ENCODE measurements at regions not wholly inside any gene's neighbourhood (a gene's known extent, or its start where the extent isn't known, plus 50 kb on each side); places are given as distances from the start of the nearest gene placed in this dataset.

GRCh38 chr7:17043012-17043877, 161.5 kb upstream of the AGR3 start:
- TF ChIP-seq CTCF (IDR thresholded peaks at IDR 0.05; ENCODE audit: insufficient read depth, low read depth, low read length) (no peak), EZH2 (IDR thresholded peaks at IDR 0.05; ENCODE audit: insufficient read depth, low read length) (no peak)
- DNase-seq (ENCODE audit: low read depth) (peak; percentile 40), FAIRE-seq (peak; percentile 52)
- Histone ChIP-seq H2AFZ (ENCODE audit: low read depth, low read length) (no peak overlapping the region), H3K4me1 (ENCODE audit: insufficient read depth, low read length) (peaks cover 15% of the 10 kb centered on the region), H3K4me2 (ENCODE audit: low read length) (peak overlapping the region; percentile 10), H3K27me3 (ENCODE audit: insufficient read depth, low read length) (no peaks in the 10 kb centered on the region), H3K36me3 (ENCODE audit: insufficient read depth, low read length) (no peaks in the 10 kb centered on the region), H3K9me3 (ENCODE audit: insufficient read depth, low read depth, low read length) (no peaks in the 10 kb centered on the region), H3K4me3 (ENCODE audit: insufficient read depth, low read depth, low read length) (no peak overlapping the region), H3K27ac (ENCODE audit: low read depth, low read length) (peak overlapping the region; percentile 2), H4K20me1 (ENCODE audit: insufficient read depth, low read length) (no peaks in the 10 kb centered on the region), H3K79me2 (ENCODE audit: insufficient read depth, low read length) (no peaks in the 10 kb centered on the region), H3K9ac (ENCODE audit: low read length) (no peak overlapping the region)
- no peak overlapping the region for H3K27ac Mint-ChIP-seq (ENCODE audit: unreplicated experiment)
- peaks cover 3% of the 10 kb centered on the region for H3K9me3 Mint-ChIP-seq (ENCODE audit: unreplicated experiment)
- H3K4me1 Mint-ChIP-seq (ENCODE audit: low read depth, unreplicated experiment): peaks cover 10% of the 10 kb centered on the region
- H3K36me3 Mint-ChIP-seq (ENCODE audit: low read depth, unreplicated experiment): peaks cover 2% of the 10 kb centered on the region
- no peaks in the 10 kb centered on the region for H3K27me3 Mint-ChIP-seq (ENCODE audit: low read depth, unreplicated experiment)
- no peak overlapping the region for H3K4me3 Mint-ChIP-seq (ENCODE audit: unreplicated experiment)

DNA sequence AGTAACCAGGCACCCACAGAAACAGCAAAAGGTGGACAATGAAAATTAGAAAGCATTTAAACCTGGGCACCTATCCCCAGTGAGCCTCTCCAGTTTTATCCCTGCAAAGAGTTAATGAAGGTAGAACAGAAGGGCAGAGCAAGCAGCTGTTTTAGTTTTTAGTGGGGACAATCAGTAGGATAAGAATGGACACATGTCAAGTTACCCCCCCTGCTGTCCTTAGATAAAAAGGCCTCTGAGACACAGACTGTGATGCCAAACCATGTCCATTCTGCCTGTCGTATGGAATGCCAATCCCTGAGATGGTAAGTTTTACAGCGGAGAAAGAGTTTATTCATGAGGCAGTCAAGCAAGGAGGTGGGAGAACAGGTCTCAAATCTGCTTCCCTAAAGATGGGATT, 162.6 kb upstream of the AGR3 start:
- no peak for FAIRE-seq

More for the DNA sequence above, 162.6 kb upstream of the AGR3 start:
- no peaks in the 10 kb centered on the region for H3K27me3 ChIP-seq (ENCODE audit: insufficient read depth, low read length)
- no peak overlapping the region for H3K9ac ChIP-seq (ENCODE audit: low read length)
- H2AFZ ChIP-seq (ENCODE audit: low read depth, low read length): no peak overlapping the region
- Mint-ChIP-seq H3K9me3 (ENCODE audit: unreplicated experiment) (peaks cover 3% of the 10 kb centered on the region), H3K27ac (ENCODE audit: unreplicated experiment) (no peak overlapping the region), H3K4me1 (ENCODE audit: low read depth, unreplicated experiment) (peaks cover 8% of the 10 kb centered on the region), H3K27me3 (ENCODE audit: low read depth, unreplicated experiment) (no peaks in the 10 kb centered on the region), H3K4me3 (ENCODE audit: unreplicated experiment) (no peak overlapping the region), H3K36me3 (ENCODE audit: low read depth, unreplicated experiment) (peaks cover 2% of the 10 kb centered on the region)
- H3K27ac ChIP-seq (ENCODE audit: low read depth, low read length): no peak overlapping the region
- TF ChIP-seq CTCF (IDR thresholded peaks at IDR 0.05; ENCODE audit: insufficient read depth, low read depth, low read length) (no peak), EZH2 (IDR thresholded peaks at IDR 0.05; ENCODE audit: insufficient read depth, low read length) (no peak)
- H3K4me1 ChIP-seq (ENCODE audit: insufficient read depth, low read length): peaks cover 15% of the 10 kb centered on the region
- H4K20me1 ChIP-seq (ENCODE audit: insufficient read depth, low read length): no peaks in the 10 kb centered on the region
- H3K4me3 ChIP-seq (ENCODE audit: insufficient read depth, low read depth, low read length): no peak overlapping the region
- H3K36me3 ChIP-seq (ENCODE audit: insufficient read depth, low read length): no peaks in the 10 kb centered on the region
- no peak for DNase-seq (ENCODE audit: low read depth)
- no peak overlapping the region for H3K4me2 ChIP-seq (ENCODE audit: low read length)
- H3K9me3 ChIP-seq (ENCODE audit: insufficient read depth, low read depth, low read length): no peaks in the 10 kb centered on the region
- H3K79me2 ChIP-seq (ENCODE audit: insufficient read depth, low read length): no peaks in the 10 kb centered on the region
